ENCODE measurements at regions not wholly inside any gene's neighbourhood (a gene's known extent, or its start where the extent isn't known, plus 50 kb on each side); places are given as distances from the start of the nearest gene placed in this dataset.

DNA sequence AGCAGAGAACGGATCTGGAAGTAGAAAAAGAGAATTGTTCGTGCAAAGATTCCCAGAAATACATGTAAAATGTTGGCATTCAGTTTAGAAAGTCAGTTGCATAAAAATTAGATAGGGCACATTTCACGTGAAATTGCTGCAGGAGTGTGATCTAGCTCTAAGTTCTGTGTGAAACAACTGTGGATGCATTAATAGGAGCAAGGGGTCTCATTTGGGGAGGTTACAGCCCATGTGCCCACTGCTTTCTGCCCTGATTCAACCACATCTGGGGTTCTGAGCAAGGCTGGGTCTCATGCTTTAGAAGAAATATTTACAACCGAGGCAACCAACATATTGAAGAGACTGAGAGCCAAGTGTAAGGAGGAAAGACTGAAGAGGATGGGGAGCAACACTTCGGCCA is 639.0 kb downstream of the BCOR start:
- no TSS peak for BruUV-seq (replicated peaks)
- Mint-ChIP-seq H3K27me3 (ENCODE audit: unreplicated experiment) (peaks cover 60% of the 10 kb centered on the region), H3K9me3 (ENCODE audit: low read depth, unreplicated experiment) (peaks cover 2% of the 10 kb centered on the region), H3K36me3 (ENCODE audit: insufficient read depth, unreplicated experiment) (no peaks in the 10 kb centered on the region), H3K4me1 (ENCODE audit: low read depth, unreplicated experiment) (no peaks in the 10 kb centered on the region), H3K4me3 (ENCODE audit: low read depth, unreplicated experiment) (no peak overlapping the region), H3K27ac (ENCODE audit: unreplicated experiment) (no peak overlapping the region)
- CTCF ChIA-PET, result no interaction called here
- TF ChIP-seq, protein P1, sequence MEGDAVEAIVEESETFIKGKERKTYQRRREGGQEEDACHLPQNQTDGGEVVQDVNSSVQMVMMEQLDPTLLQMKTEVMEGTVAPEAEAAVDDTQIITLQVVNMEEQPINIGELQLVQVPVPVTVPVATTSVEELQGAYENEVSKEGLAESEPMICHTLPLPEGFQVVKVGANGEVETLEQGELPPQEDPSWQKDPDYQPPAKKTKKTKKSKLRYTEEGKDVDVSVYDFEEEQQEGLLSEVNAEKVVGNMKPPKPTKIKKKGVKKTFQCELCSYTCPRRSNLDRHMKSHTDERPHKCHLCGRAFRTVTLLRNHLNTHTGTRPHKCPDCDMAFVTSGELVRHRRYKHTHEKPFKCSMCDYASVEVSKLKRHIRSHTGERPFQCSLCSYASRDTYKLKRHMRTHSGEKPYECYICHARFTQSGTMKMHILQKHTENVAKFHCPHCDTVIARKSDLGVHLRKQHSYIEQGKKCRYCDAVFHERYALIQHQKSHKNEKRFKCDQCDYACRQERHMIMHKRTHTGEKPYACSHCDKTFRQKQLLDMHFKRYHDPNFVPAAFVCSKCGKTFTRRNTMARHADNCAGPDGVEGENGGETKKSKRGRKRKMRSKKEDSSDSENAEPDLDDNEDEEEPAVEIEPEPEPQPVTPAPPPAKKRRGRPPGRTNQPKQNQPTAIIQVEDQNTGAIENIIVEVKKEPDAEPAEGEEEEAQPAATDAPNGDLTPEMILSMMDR (IDR thresholded peaks at IDR 0.05; ENCODE audit: unreplicated experiment), result no peak
- intact Hi-C loops (cut with micrococcal nuclease; ENCODE audit: unreplicated experiment), result no loop called here
- DNase-seq, result no peak

DNA sequence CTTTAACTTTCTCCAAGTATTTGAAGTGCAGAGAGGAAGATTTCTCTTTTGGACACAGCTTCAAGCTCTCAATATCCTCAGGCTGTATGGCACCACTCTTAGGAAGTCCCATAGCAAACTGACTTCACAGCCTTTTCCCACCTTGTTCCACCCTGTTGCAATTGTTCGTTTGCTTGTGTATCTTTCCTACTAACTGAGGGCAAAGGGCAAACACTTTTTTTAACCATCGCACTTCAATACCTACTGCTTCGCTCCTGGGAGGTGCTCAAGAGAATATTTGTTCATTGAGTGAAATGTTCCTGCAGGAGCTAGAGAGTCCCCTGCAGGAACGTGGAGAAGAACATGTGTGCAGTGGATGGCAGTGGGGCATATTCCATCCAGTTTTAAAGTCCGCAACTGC is 638.6 kb downstream of the BCOR start:
- peaks cover 2% of the 10 kb centered on the region for H3K9me3 Mint-ChIP-seq (ENCODE audit: low read depth, unreplicated experiment)

DNA sequence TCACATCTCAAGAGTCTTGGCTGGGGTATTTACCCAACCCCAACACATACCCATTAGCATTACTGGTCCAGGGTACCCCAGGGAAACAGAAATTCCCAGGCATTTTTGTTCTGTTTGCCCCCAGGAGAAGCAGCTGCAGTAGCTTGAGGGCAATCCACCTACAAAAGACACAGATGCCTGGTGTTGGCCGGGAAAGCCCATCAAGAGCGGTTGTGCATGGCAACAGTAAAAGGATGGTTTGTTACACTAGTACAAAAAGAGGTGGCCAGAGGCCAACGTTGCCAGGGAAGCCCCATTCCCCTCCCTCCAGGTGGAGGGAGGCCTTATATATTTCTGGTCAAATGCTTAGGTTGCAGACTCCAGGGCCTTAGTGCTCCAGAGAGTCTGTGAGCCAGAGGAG is 637.8 kb downstream of the BCOR start:
- H3K9me3 Mint-ChIP-seq (ENCODE audit: low read depth, unreplicated experiment), result peaks cover 2% of the 10 kb centered on the region
- no peak overlapping the region for H3K4me3 Mint-ChIP-seq (ENCODE audit: low read depth, unreplicated experiment)
- BruUV-seq (replicated peaks), result no TSS peak
- no peaks in the 10 kb centered on the region for H3K36me3 Mint-ChIP-seq (ENCODE audit: insufficient read depth, unreplicated experiment)
- peaks cover 61% of the 10 kb centered on the region for H3K27me3 Mint-ChIP-seq (ENCODE audit: unreplicated experiment)
- intact Hi-C loops (cut with micrococcal nuclease; ENCODE audit: unreplicated experiment), result no loop called here
- DNase-seq, result no peak
- TF ChIP-seq, protein P1 (IDR thresholded peaks at IDR 0.05; ENCODE audit: unreplicated experiment), result no peak
- H3K4me1 Mint-ChIP-seq (ENCODE audit: low read depth, unreplicated experiment), result no peaks in the 10 kb centered on the region
- H3K27ac Mint-ChIP-seq (ENCODE audit: unreplicated experiment), result no peak overlapping the region
- CTCF ChIA-PET, result no interaction called here

More for the DNA sequence above, 638.6 kb downstream of the BCOR start:
- peaks cover 60% of the 10 kb centered on the region for H3K27me3 Mint-ChIP-seq (ENCODE audit: unreplicated experiment)
- H3K36me3 Mint-ChIP-seq (ENCODE audit: insufficient read depth, unreplicated experiment), result no peaks in the 10 kb centered on the region
- no peak for DNase-seq
- TF ChIP-seq, protein P1 (IDR thresholded peaks at IDR 0.05; ENCODE audit: unreplicated experiment), result no peak
- H3K4me1 Mint-ChIP-seq (ENCODE audit: low read depth, unreplicated experiment), result no peaks in the 10 kb centered on the region
- CTCF ChIA-PET, result no interaction called here
- H3K4me3 Mint-ChIP-seq (ENCODE audit: low read depth, unreplicated experiment), result no peak overlapping the region
- no peak overlapping the region for H3K27ac Mint-ChIP-seq (ENCODE audit: unreplicated experiment)
- BruUV-seq (replicated peaks), result no TSS peak
- intact Hi-C loops (cut with micrococcal nuclease; ENCODE audit: unreplicated experiment), result no loop called here

DNA sequence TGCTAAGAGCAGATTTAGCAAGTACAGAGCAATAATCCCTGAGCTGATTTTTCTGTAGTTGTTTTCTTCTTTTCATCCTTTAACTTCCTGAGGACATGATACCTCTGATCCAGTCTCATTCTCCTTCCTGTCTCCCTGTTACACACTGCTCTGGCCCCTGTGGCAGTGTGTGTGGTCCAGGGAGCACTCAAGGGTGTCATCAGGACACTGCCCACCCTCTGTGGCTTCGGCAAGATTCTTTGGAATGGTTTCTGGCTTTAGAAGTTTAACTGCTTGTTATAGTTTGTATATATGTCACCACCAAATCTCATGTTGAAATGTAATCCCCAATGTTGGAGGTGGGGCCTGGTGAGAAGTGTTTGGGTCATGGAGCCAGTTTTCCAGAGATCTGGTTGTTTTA is 637.3 kb downstream of the BCOR start:
- Mint-ChIP-seq H3K27me3 (ENCODE audit: unreplicated experiment) (peaks cover 66% of the 10 kb centered on the region), H3K4me1 (ENCODE audit: low read depth, unreplicated experiment) (no peaks in the 10 kb centered on the region), H3K36me3 (ENCODE audit: insufficient read depth, unreplicated experiment) (no peaks in the 10 kb centered on the region), H3K4me3 (ENCODE audit: low read depth, unreplicated experiment) (no peak overlapping the region), H3K27ac (ENCODE audit: unreplicated experiment) (no peak overlapping the region), H3K9me3 (ENCODE audit: low read depth, unreplicated experiment) (peaks cover 2% of the 10 kb centered on the region)
- TF ChIP-seq, protein P1 (IDR thresholded peaks at IDR 0.05; ENCODE audit: unreplicated experiment), result no peak
- no TSS peak for BruUV-seq (replicated peaks)
- no peak for DNase-seq
- intact Hi-C loops (cut with micrococcal nuclease; ENCODE audit: unreplicated experiment), result no loop called here
- CTCF ChIA-PET, result no interaction called here

DNA sequence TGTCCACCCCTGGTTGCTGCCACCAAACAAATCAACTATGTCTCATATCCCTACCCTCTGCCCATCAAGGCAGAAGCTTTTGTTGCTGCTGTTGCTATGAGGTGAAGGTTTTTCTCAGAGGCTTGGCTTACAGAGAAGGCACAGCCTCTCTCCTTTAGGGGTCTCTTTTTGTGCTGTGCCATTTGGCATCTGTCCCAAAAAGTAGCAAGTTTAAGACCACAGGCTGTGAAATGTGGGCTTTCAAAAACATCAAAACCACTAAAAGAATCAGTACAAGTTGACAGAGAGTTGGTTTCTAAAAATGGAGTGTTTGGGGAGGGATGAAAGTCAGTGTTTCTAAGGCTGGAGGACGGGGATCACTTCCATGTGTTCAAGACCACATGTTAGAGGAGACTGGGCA is 634.9 kb downstream of the BCOR start:
- H3K27me3 Mint-ChIP-seq (ENCODE audit: unreplicated experiment), result peaks cover 62% of the 10 kb centered on the region
- no peaks in the 10 kb centered on the region for H3K36me3 Mint-ChIP-seq (ENCODE audit: insufficient read depth, unreplicated experiment)
- no peaks in the 10 kb centered on the region for H3K9me3 Mint-ChIP-seq (ENCODE audit: low read depth, unreplicated experiment)
- TF ChIP-seq, protein P1 (IDR thresholded peaks at IDR 0.05; ENCODE audit: unreplicated experiment), result no peak
- no peaks in the 10 kb centered on the region for H3K4me1 Mint-ChIP-seq (ENCODE audit: low read depth, unreplicated experiment)
- no TSS peak for BruUV-seq (replicated peaks)
- H3K27ac Mint-ChIP-seq (ENCODE audit: unreplicated experiment), result no peak overlapping the region
- H3K4me3 Mint-ChIP-seq (ENCODE audit: low read depth, unreplicated experiment), result no peak overlapping the region
- no peak for DNase-seq
- CTCF ChIA-PET, result no interaction called here
- intact Hi-C loops (cut with micrococcal nuclease; ENCODE audit: unreplicated experiment), result no loop called here

All from Calu3 (cell line).